Pancreas (tissue), 10 donors: ENCODE measurements at regions not wholly inside any gene's neighbourhood (a gene's known extent, or its start where the extent isn't known, plus 50 kb on each side); places are given as distances from the start of the nearest gene placed in this dataset.

Experiments
- ATAC-seq, 4 donors: fragments of 200-7000 bp; cut with Tn5 transposase; one replicate each; pipeline versions ENCODE4 v1.8.0 to v1.9.1; 2020; ENCODE audit warnings: mild to moderate bottlenecking in 4 of 4, moderate library complexity in 4 of 4
- DNase-seq, 6 donors: peaks; one replicate each; pipeline ENCODE4 v3.0.0-alpha.2; 2020
- FAIRE-seq: peaks from 2 replicates; lab custom pipeline; 2012; peaks lifted over from hg19 to GRCh38; lab: Jason Lieb, UNC
- H3K27ac ChIP-seq, 4 donors: fragments of 200-600 bp; sonication (generic); 1 replicate in 3 of 4; 2 replicates in 1 of 4; pipeline versions ENCODE4 v1.5.0 to v1.8.0; 2020
- H3K27me3 ChIP-seq, 4 donors: fragments of 200-600 bp; one replicate each; pipeline ENCODE4 v1.8.0; 2021
- H3K36me3 ChIP-seq, 3 donors: fragments of 200-600 bp; sonication (generic) in 1 of 3; one replicate each; pipeline versions ENCODE4 v1.5.0 to v1.8.0; 2020 to 2021
- H3K4me1 ChIP-seq, 3 donors: fragments of 200-600 bp; one replicate each; pipeline ENCODE4 v1.8.0; 2021
- H3K4me3 ChIP-seq, 4 donors: fragments of 200-600 bp; sonication (generic) in 2 of 4; one replicate each; pipeline versions ENCODE4 v1.5.0 to v1.8.0; 2020 to 2021
- H3K9me3 ChIP-seq, 4 donors: fragments of 200-600 bp; one replicate each; pipeline ENCODE4 v1.8.0; 2021
- CTCF ChIP-seq, 4 donors: fragments of 200-600 bp; sonication (generic) in 3 of 4; IDR thresholded peaks; one replicate each; pipeline versions ENCODE4 v1.5.0 to v1.8.0; 2021; ENCODE audit warnings: antibody characterized with exemption in 4 of 4
- WGBS, 2 donors: extraction: QIAGEN DNeasy Blood & Tissue Kit; methylation state at CpG; one replicate each; pipeline ENCODE4 v1.1.7; 2013; 5-methylcytosine and 5-hydroxymethylcytosine counted together
- intact Hi-C, 3 donors: fragments of 100-400 bp; cut with DNase I; formaldehyde crosslinking; loops; one replicate each; pipeline versions ENCODE4 v1.11.1 to v1.14.2; 2022
- donor health status: healthy with polysubstance abuse.
- donor health status: DM: no; HTN: no; CAD: no; lungs with moderate emphysema.
- donor health status: DM: no; HTN: no; CAD: no.
- donor health status: control.
- donor health status: control.
- donor health status: Bipolar disorder and iron deficiency.
- donor health status: DM: yes; HTN: yes; CAD: no.
- donor health status: DM: no; HTN: no; CAD: no.
- donor health status: DM: no; HTN: no; CAD: no.
- donor health status: DM: yes; HTN: yes; CAD: no.

DNA sequence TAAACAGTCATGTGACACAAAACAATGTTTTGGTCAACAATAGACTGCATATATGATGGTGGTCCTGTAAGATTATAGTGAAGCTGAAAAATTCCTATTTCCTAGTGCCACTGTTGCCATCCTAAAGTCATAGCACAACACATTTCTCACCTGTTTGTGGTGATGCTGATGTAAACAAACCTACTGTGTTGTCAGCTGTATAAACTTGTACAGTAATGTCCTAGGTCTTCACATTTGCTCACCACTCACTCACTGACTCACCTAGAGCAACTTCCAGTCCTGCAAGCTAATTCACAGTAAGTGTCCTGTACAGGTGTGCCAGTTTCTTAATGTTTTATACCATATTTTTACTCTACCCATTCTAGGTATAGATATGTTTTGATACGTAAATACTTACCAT, 326.1 kb upstream of the USP24 start:
- no peak overlapping the region for H3K27ac ChIP-seq
- FAIRE-seq, result no peak
- H3K4me1 ChIP-seq, result no peaks in the 10 kb centered on the region
- H3K36me3 ChIP-seq, result no peaks in the 10 kb centered on the region
- no peaks in the 10 kb centered on the region for H3K9me3 ChIP-seq
- H3K4me3 ChIP-seq, result no peak overlapping the region
- no peak for ATAC-seq
- DNase-seq, result no peak
- 82 to 95% methylated on average over 1 of the region's 1 CpG for WGBS, 2 donors
- intact Hi-C loops, result no loop called here
- no peaks in the 10 kb centered on the region for H3K27me3 ChIP-seq
- TF ChIP-seq CTCF (IDR thresholded peaks at IDR 0.05), result no peak

DNA sequence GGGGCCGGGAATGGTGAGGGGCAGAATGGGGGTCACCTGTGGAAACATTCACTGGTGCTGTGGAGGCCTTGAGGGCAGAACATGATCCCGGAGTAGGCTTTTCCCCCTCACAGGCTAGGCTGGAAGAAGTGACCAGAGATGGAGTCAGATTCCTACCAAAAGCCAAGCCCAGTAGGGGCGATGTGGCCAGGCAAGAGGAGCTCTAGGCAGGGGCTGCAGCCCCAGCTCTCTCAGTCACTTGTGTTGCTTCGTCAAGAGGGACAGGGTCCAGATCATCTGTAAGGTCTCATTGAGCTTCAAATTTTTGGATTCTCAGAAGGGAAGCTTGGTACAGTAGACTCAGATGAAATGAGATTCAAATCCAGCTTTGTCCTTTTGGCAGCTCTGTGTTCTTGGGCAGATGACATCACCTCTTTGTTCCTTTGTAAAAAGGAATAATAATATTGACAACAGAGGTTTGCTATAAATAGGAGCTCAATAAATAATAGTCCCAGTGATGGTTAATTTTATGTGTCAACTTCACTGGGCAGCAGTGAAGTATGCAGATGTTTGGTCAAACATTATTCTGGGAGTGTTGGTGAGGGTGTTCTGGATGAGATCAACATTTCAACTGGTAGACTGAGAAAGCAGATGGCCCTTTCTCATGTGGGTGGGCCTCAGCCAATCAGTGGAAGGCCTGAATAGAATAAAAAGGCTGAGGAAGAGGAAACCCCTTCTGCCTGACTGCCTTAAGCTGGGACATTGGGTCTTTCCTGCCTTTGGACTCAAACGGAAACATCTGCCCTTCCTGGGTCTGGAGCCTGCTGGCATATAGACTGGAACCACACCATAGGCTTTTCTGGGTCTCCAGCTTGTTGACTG, 324.7 kb upstream of the USP24 start:
- no peak for ATAC-seq
- Histone ChIP-seq H3K9me3 (no peaks in the 10 kb centered on the region), H3K27me3 (no peaks in the 10 kb centered on the region), H3K27ac (no peak overlapping the region), H3K4me3 (no peak overlapping the region), H3K36me3 (no peaks in the 10 kb centered on the region), H3K4me1 (no peaks in the 10 kb centered on the region)
- TF ChIP-seq CTCF (IDR thresholded peaks at IDR 0.05), result no peak
- WGBS, 2 donors, result 76 to 79% methylated on average over 5 of the region's 5 CpGs
- intact Hi-C loops, result no loop called here
- FAIRE-seq, result no peak
- no peak for DNase-seq

- Histone ChIP-seq H3K36me3 (no peaks in the 10 kb centered on the region), H3K9me3 (no peaks in the 10 kb centered on the region), H3K4me1 (no peaks in the 10 kb centered on the region), H3K4me3 (no peak overlapping the region), H3K27me3 (no peaks in the 10 kb centered on the region), H3K27ac (no peak overlapping the region)
- intact Hi-C loops, result no loop called here
- ATAC-seq (no peak), FAIRE-seq (no peak), DNase-seq (no peak)
- 85 to 86% methylated on average over 2 of the region's 2 CpGs for WGBS, 2 donors
- TF ChIP-seq CTCF (IDR thresholded peaks at IDR 0.05), result no peak
Measured at GRCh38 chr1:55538428-55538827, 323.3 kb upstream of the USP24 start.

- no peak overlapping the region for H3K4me3 ChIP-seq
- H3K27ac ChIP-seq, result no peak overlapping the region
- FAIRE-seq (no peak), ATAC-seq (no peak), DNase-seq (no peak)
- 76 to 83% methylated on average over 2 of the region's 2 CpGs for WGBS, 2 donors
- H3K4me1 ChIP-seq, result no peaks in the 10 kb centered on the region
- no peaks in the 10 kb centered on the region for H3K27me3 ChIP-seq
- intact Hi-C loops, result no loop called here
- H3K36me3 ChIP-seq, result no peaks in the 10 kb centered on the region
- H3K9me3 ChIP-seq, result no peaks in the 10 kb centered on the region
- no peak for TF ChIP-seq CTCF (IDR thresholded peaks at IDR 0.05)
Measured at GRCh38 chr1:55536545-55536865, 321.3 kb upstream of the USP24 start.
